SK-N-SH treated with all-trans-retinoic acid at 6 μM for 48 hours (cell line): ENCODE measurements at regions not wholly inside any gene's neighbourhood (a gene's known extent, or its start where the extent isn't known, plus 50 kb on each side); places are given as distances from the start of the nearest gene placed in this dataset.

Experiments used
- ATAC-seq: fragments of 200-7000 bp; cut with Tn5 transposase; 3 replicates; pipeline ENCODE4 v1.9.1; 2020; ENCODE audit warnings: mild to moderate bottlenecking, moderate library complexity
- ARNTL ChIP-seq: fragments of 450-650 bp; formaldehyde crosslinking; IDR thresholded peaks from 2 replicates; pipeline ENCODE4 v1.5.0; 2020; ENCODE audit warnings: low read depth, mild to moderate bottlenecking, moderate library complexity, borderline replicate concordance
- BACH2 ChIP-seq: fragments of 250-450 bp; sonication (Bioruptor Pico); IDR thresholded peaks from 2 replicates; pipeline ENCODE4 v1.9.0; 2021; ENCODE audit warnings: mild to moderate bottlenecking, borderline replicate concordance
- CREB5 ChIP-seq: fragments of 250-450 bp; sonication (Bioruptor Pico); IDR thresholded peaks from 2 replicates; pipeline ENCODE4 v1.5.1; 2020; ENCODE audit warnings: low read depth, mild to moderate bottlenecking, moderate library complexity
- CSRNP3 ChIP-seq: fragments of 250-450 bp; sonication (Bioruptor Pico); IDR thresholded peaks from 2 replicates; pipeline ENCODE4 v1.5.1; 2021; ENCODE audit warnings: mild to moderate bottlenecking, moderate library complexity
- ESRRG ChIP-seq: fragments of 250-450 bp; sonication (Bioruptor Pico); IDR thresholded peaks from 2 replicates; pipeline ENCODE4 v1.6.1; 2021; ENCODE audit warnings: mild to moderate bottlenecking
- GLIS3 ChIP-seq: fragments of 250-450 bp; sonication (Bioruptor Pico); IDR thresholded peaks from 2 replicates; pipeline ENCODE4 v1.5.0; 2020; ENCODE audit warnings: mild to moderate bottlenecking, moderate library complexity
- ISL1 ChIP-seq: fragments of 250-450 bp; sonication (Bioruptor Pico); IDR thresholded peaks from 2 replicates; pipeline ENCODE4 v2.1.2; 2022; ENCODE audit warnings: mild to moderate bottlenecking, moderate library complexity
- OSR1 ChIP-seq: fragments of 250-450 bp; sonication (Bioruptor Pico); IDR thresholded peaks from 2 replicates; pipeline ENCODE4 v1.8.0; 2022; ENCODE audit warnings: moderate library complexity, mild to moderate bottlenecking, inconsistent platforms
- PATZ1 ChIP-seq: fragments of 250-450 bp; sonication (Bioruptor Pico); IDR thresholded peaks from 2 replicates; pipeline ENCODE4 v1.8.0; 2020; ENCODE audit warnings: mild to moderate bottlenecking, moderate library complexity, borderline replicate concordance
- POU6F1 ChIP-seq: fragments of 250-450 bp; sonication (Bioruptor Pico); IDR thresholded peaks from 2 replicates; pipeline ENCODE4 v1.8.0; 2021; ENCODE audit warnings: low read depth, mild to moderate bottlenecking, moderate library complexity, borderline replicate concordance
- PPARA ChIP-seq: fragments of 250-450 bp; sonication (Bioruptor Pico); IDR thresholded peaks from 2 replicates; pipeline ENCODE4 v1.5.0; 2020; ENCODE audit warnings: mild to moderate bottlenecking, borderline replicate concordance
- RARB ChIP-seq: fragments of 250-450 bp; sonication (Bioruptor Pico); IDR thresholded peaks from 2 replicates; pipeline ENCODE4 v1.8.0; 2021; ENCODE audit warnings: mild to moderate bottlenecking, moderate library complexity
- SNAI2 ChIP-seq: fragments of 250-450 bp; sonication (Bioruptor Pico); IDR thresholded peaks from 2 replicates; pipeline ENCODE4 v1.5.0; 2020; ENCODE audit warnings: mild to moderate bottlenecking, moderate library complexity
- TCF4 ChIP-seq: fragments of 250-450 bp; sonication (Bioruptor Pico); IDR thresholded peaks from 2 replicates; pipeline ENCODE4 v1.8.0; 2021; ENCODE audit warnings: mild to moderate bottlenecking, moderate library complexity, borderline replicate concordance
- TOX ChIP-seq: fragments of 250-450 bp; sonication (Bioruptor Pico); IDR thresholded peaks from 2 replicates; pipeline ENCODE4 v1.8.0; 2021; ENCODE audit warnings: mild to moderate bottlenecking, moderate library complexity, borderline replicate concordance
- TSHZ2 ChIP-seq: fragments of 250-450 bp; sonication (Bioruptor Pico); IDR thresholded peaks from 2 replicates; pipeline ENCODE4 v1.5.0; 2020; ENCODE audit warnings: mild to moderate bottlenecking, moderate library complexity
- ZC3H10 ChIP-seq: fragments of 250-450 bp; sonication (Bioruptor Pico); IDR thresholded peaks from 2 replicates; pipeline ENCODE4 v1.5.1; 2021; ENCODE audit warnings: mild to moderate bottlenecking, moderate library complexity
- ZFP30 ChIP-seq: fragments of 450-650 bp; formaldehyde crosslinking; IDR thresholded peaks from 2 replicates; pipeline ENCODE4 v1.5.0; 2022; ENCODE audit warnings: mild to moderate bottlenecking, moderate library complexity
- ZNF565 ChIP-seq: fragments of 450-650 bp; formaldehyde crosslinking; conservative IDR thresholded peaks from 2 replicates; pipeline ENCODE4 v1.5.0; 2020; ENCODE audit warnings: low read depth, mild to moderate bottlenecking, moderate library complexity
- ZNF70 ChIP-seq: fragments of 450-650 bp; formaldehyde crosslinking; IDR thresholded peaks from 2 replicates; pipeline ENCODE4 v1.5.0; 2020; ENCODE audit warnings: mild to moderate bottlenecking, moderate library complexity
- ZNF8 ChIP-seq: fragments of 450-650 bp; formaldehyde crosslinking; IDR thresholded peaks from 2 replicates; pipeline ENCODE4 v1.5.0; 2020; ENCODE audit warnings: mild to moderate bottlenecking, moderate library complexity

- TF ChIP-seq TSHZ2 (CRISPR knock-in tag) (no peak), BACH2 (CRISPR knock-in tag) (no peak), TOX (CRISPR knock-in tag) (no peak)
These were observed 58.9 kb upstream of the ZNF618 start (continued) for GRCh38 chr9:113817171-113817570.

- TF ChIP-seq TSHZ2 (CRISPR knock-in tag) (no peak), ZNF70 (CRISPR knock-in tag) (no peak), GLIS3 (CRISPR knock-in tag) (no peak), POU6F1 (CRISPR knock-in tag) (no peak), TOX (CRISPR knock-in tag) (no peak), ZNF8 (no peak), ZC3H10 (CRISPR knock-in tag) (no peak), PPARA (CRISPR knock-in tag) (no peak), OSR1 (CRISPR knock-in tag) (no peak), ESRRG (CRISPR knock-in tag) (no peak), SNAI2 (no peak), ZFP30 (CRISPR knock-in tag) (no peak), CREB5 (CRISPR knock-in tag) (no peak), TCF4 (CRISPR knock-in tag) (no peak), RARB (no peak), PATZ1 (CRISPR knock-in tag) (no peak)
- TF ChIP-seq, all 23 proteins: peak for 0
- no peak for ATAC-seq
These were observed 57.7 kb upstream of the ZNF618 start for GRCh38 chr9:113818391-113818790.

- no peak for ATAC-seq
These were observed 53.8 kb upstream of the ZNF618 start for GRCh38 chr9:113822315-113822714.

More at GRCh38 chr9:113822315-113822714, 53.8 kb upstream of the ZNF618 start:
- TF ChIP-seq ZNF8 = no peak
- no peak for TF ChIP-seq TSHZ2 (CRISPR knock-in tag)
- no peak for TF ChIP-seq SNAI2
- TF ChIP-seq BACH2 (CRISPR knock-in tag) = no peak
- no peak for TF ChIP-seq ZC3H10 (CRISPR knock-in tag)
- no peak for TF ChIP-seq TOX (CRISPR knock-in tag)
- no peak for TF ChIP-seq ZNF565
- no peak for TF ChIP-seq ARNTL
- no peak for TF ChIP-seq PPARA (CRISPR knock-in tag)
- TF ChIP-seq ISL1 (CRISPR knock-in tag) = no peak
- TF ChIP-seq OSR1 (CRISPR knock-in tag) = no peak
- TF ChIP-seq ZFP30 (CRISPR knock-in tag) = no peak
- no peak for TF ChIP-seq GLIS3 (CRISPR knock-in tag)
- no peak for TF ChIP-seq CSRNP3 (CRISPR knock-in tag)
